Tibial nerve (tissue), 4 donors: ENCODE measurements at regions not wholly inside any gene's neighbourhood (a gene's known extent, or its start where the extent isn't known, plus 50 kb on each side); places are given as distances from the start of the nearest gene placed in this dataset.

ENCODE experiments used
- CTCF ChIP-seq, 5 experiments: fragments of 200-600 bp in 3 of 5; fragments of 450-650 bp in 2 of 5; sonication (generic) in 3 of 5; IDR thresholded peaks; one replicate each; pipeline ENCODE4 v1.5.1; 2016 to 2019; ENCODE audit warnings: antibody characterized with exemption in 5 of 5, mild to moderate bottlenecking in 3 of 5, moderate library complexity in 2 of 5
- EP300 ChIP-seq, 2 donors: sonication (generic); formaldehyde crosslinking; IDR thresholded peaks; one replicate each; pipeline ENCODE4 v1.6.1; 2017; ENCODE audit warnings: antibody characterized with exemption in 2 of 2, mild to moderate bottlenecking in 1 of 2

- TF ChIP-seq CTCF (IDR thresholded peaks at IDR 0.05) = no peak
- TF ChIP-seq EP300 (IDR thresholded peaks at IDR 0.05) = no peak
These were observed 1101.0 kb downstream of the ROBO2 start for GRCh38 chr3:78140866-78141265.
